ENCODE measurements at regions not wholly inside any gene's neighbourhood (a gene's known extent, or its start where the extent isn't known, plus 50 kb on each side); places are given as distances from the start of the nearest gene placed in this dataset.

DNA sequence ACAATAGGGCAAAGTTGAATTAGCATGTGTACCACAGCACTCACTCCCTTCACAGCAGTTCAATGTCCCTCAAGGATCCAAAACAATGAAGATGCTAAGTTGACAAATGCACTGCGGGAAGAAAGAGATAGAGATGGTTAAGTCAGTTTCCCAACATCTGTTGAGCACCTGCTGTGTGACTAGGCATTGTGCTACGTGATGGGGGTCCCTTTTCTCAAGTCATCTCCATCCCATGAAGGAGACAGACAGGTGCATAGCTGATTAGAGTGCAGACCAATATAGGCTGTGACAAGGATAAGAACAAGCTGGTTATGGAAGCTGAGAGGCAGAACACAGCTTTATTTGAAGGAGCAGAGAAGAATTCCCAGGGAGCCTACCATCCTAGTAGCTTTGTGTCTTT, 114.2 kb downstream of the HAPSTR1 start:
- TF ChIP-seq, protein P1, sequence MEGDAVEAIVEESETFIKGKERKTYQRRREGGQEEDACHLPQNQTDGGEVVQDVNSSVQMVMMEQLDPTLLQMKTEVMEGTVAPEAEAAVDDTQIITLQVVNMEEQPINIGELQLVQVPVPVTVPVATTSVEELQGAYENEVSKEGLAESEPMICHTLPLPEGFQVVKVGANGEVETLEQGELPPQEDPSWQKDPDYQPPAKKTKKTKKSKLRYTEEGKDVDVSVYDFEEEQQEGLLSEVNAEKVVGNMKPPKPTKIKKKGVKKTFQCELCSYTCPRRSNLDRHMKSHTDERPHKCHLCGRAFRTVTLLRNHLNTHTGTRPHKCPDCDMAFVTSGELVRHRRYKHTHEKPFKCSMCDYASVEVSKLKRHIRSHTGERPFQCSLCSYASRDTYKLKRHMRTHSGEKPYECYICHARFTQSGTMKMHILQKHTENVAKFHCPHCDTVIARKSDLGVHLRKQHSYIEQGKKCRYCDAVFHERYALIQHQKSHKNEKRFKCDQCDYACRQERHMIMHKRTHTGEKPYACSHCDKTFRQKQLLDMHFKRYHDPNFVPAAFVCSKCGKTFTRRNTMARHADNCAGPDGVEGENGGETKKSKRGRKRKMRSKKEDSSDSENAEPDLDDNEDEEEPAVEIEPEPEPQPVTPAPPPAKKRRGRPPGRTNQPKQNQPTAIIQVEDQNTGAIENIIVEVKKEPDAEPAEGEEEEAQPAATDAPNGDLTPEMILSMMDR (IDR thresholded peaks at IDR 0.05; ENCODE audit: low read length) = no peak
- no peak for TF ChIP-seq EZH2 (IDR thresholded peaks at IDR 0.05; ENCODE audit: borderline replicate concordance, low read length)

Data from OCI-LY1 (cell line).